ENCODE measurements at regions not wholly inside any gene's neighbourhood (a gene's known extent, or its start where the extent isn't known, plus 50 kb on each side); places are given as distances from the start of the nearest gene placed in this dataset.

- no peak for TF ChIP-seq TAF1 (IDR thresholded peaks at IDR 0.05; ENCODE audit: borderline replicate concordance, low read depth, low read length)
- TF ChIP-seq POLR2A (IDR thresholded peaks at IDR 0.05; ENCODE audit: low read depth, low read length): no peak
Measured at GRCh38 chr6:220312-220711, 72.0 kb upstream of the DUSP22 start.
